K562 (cell line): ENCODE measurements at regions not wholly inside any gene's neighbourhood (a gene's known extent, or its start where the extent isn't known, plus 50 kb on each side); places are given as distances from the start of the nearest gene placed in this dataset.

Experiments used
- ATAC-seq: fragments of 200-7000 bp; cut with Tn5 transposase; 3 replicates; pipeline ENCODE4 v1.9.1; 2020; ENCODE audit warnings: moderate library complexity
- BruUV-seq: library from RNA; stranded (reverse); fragments of 400-500 nt; replicated peaks from 2 replicates; lab custom pipeline; 2021; lab: Mats Ljungman, UMichigan
- CTCF ChIA-PET: fragments of 300-600 bp; formaldehyde crosslinking; extraction: SDS; loops from one replicate; lab custom pipeline; 2021; ENCODE audit warnings: low intra/inter-chr PET ratio; lab: Yijun Ruan, JAX
- POLR2A ChIA-PET: fragments of 300-600, 350-650 bp; sonication (Branson Sonifier 250); formaldehyde crosslinking; extraction: SDS; loops from one replicate; lab custom pipeline; 2021; ENCODE audit warnings: antibody characterized with exemption, inconsistent platforms; lab: Yijun Ruan, JAX
- DNase-seq, 4 experiments: peaks; one replicate each; pipeline versions ENCODE4 v3.0.0 to v3.0.0-alpha.2; 2011 to 2018; ENCODE audit warnings: low spot score in 3 of 4, mixed read lengths in 3 of 4; ENCODE audit errors: extremely low read depth in 1 of 4
- FAIRE-seq: peaks from 2 replicates; lab custom pipeline; 2011; peaks lifted over from hg19 to GRCh38; lab: Jason Lieb, UNC
- H2AFZ ChIP-seq: 2 replicates; pipeline ENCODE4 v1.6.0; 2011; ENCODE audit warnings: low read depth, low read length, control low read depth, inconsistent platforms
- H3K27ac ChIP-seq: fragments of 200-600 bp; 3 replicates; pipeline ENCODE4 v1.8.0; 2011; ENCODE audit warnings: low read depth, mild to moderate bottlenecking, control low read depth, inconsistent platforms, low read length, moderate library complexity, mixed read lengths; ENCODE audit errors: extremely low read depth
- H3K27me3 ChIP-seq, 2 experiments: fragments of 300-600 bp in 1 of 2; 2 replicates in 1 of 2; 3 replicates in 1 of 2; pipeline versions ENCODE4 v1.6.0 to v1.8.0; 2011; ENCODE audit warnings: inconsistent platforms in 2 of 2, low read length in 2 of 2, mild to moderate bottlenecking in 1 of 2, mixed read lengths in 1 of 2, moderate library complexity in 1 of 2; ENCODE audit not compliant: control insufficient read depth in 2 of 2, insufficient read depth in 2 of 2
- H3K36me3 ChIP-seq: fragments of 300-600 bp; 3 replicates; pipeline ENCODE4 v1.8.0; 2011; ENCODE audit warnings: mild to moderate bottlenecking, low read length, inconsistent platforms; ENCODE audit not compliant: control insufficient read depth, insufficient read depth
- H3K4me1 ChIP-seq, 2 experiments: fragments of 200-600 bp in 1 of 2; replicated peaks in 1 of 2; 2 replicates in 1 of 2; 3 replicates in 1 of 2; pipeline versions ENCODE4 v1.5.1 to v1.8.0; 2011; ENCODE audit warnings: inconsistent platforms in 2 of 2, low read length in 2 of 2, mild to moderate bottlenecking in 1 of 2, mixed read lengths in 1 of 2, moderate library complexity in 1 of 2; ENCODE audit not compliant: control insufficient read depth in 2 of 2, insufficient read depth in 2 of 2
- H3K4me2 ChIP-seq: 2 replicates; pipeline ENCODE4 v1.6.1; 2011; ENCODE audit warnings: low read length, control low read depth, inconsistent platforms, mixed read lengths; ENCODE audit not compliant: insufficient read depth
- H3K4me3 ChIP-seq: fragments of 200-600 bp; sonication (generic), shearing (Covaris generic); 2 replicates; pipeline ENCODE4 v1.5.1; 2016; ENCODE audit warnings: control low read depth, inconsistent platforms
- H3K79me2 ChIP-seq: fragments of 200-600 bp; 3 replicates; pipeline ENCODE4 v1.8.0; 2011; ENCODE audit warnings: low read length, inconsistent platforms; ENCODE audit not compliant: control insufficient read depth, insufficient read depth
- H3K9ac ChIP-seq, 2 experiments: 2 replicates each; pipeline versions ENCODE4 v1.6.0 to v1.6.1; 2011; ENCODE audit warnings: low read depth in 2 of 2, low read length in 2 of 2, control low read depth in 1 of 2, inconsistent platforms in 1 of 2, mild to moderate bottlenecking in 1 of 2, mixed read lengths in 1 of 2; ENCODE audit not compliant: insufficient read depth in 1 of 2
- H3K9me1 ChIP-seq: one replicate; pipeline ENCODE4 v1.6.0; 2011; ENCODE audit warnings: inconsistent platforms, mild to moderate bottlenecking, low read length, moderate library complexity; ENCODE audit not compliant: control insufficient read depth, insufficient read depth
- H3K9me3 ChIP-seq: replicated peaks from 2 replicates; pipeline ENCODE4 v1.5.1; 2011; ENCODE audit warnings: low read depth, low read length, inconsistent platforms; ENCODE audit not compliant: control insufficient read depth, insufficient read depth
- H4K20me1 ChIP-seq: replicated peaks from 2 replicates; pipeline ENCODE4 v1.6.1; 2011; ENCODE audit warnings: low read length, inconsistent platforms, mixed read lengths; ENCODE audit not compliant: control insufficient read depth, insufficient read depth
- ARID2 ChIP-seq: fragments of 450-650 bp; IDR thresholded peaks from 2 replicates; pipeline ENCODE4 v1.6.1; 2017; ENCODE audit warnings: antibody characterized with exemption, mild to moderate bottlenecking
- CTBP1 ChIP-seq: fragments of 450-650 bp; IDR thresholded peaks from 2 replicates; pipeline ENCODE4 v1.6.1; 2016; ENCODE audit warnings: borderline replicate concordance
- ETV6 ChIP-seq, 3 experiments: fragments of 150-350 bp in 1 of 3; sonication (generic) in 1 of 3; formaldehyde crosslinking in 1 of 3; IDR thresholded peaks; 2 replicates each; pipeline versions ENCODE4 v1.6.1 to v1.8.0; 2014 to 2022; ENCODE audit warnings: borderline replicate concordance in 2 of 3, low read depth in 2 of 3, antibody characterized with exemption in 1 of 3, low read length in 1 of 3, mild to moderate bottlenecking in 1 of 3, missing genetic modification reagents in 1 of 3
- FOXJ2 ChIP-seq: fragments of 200-800 bp; sonication (Bioruptor generic); IDR thresholded peaks from 2 replicates; pipeline ENCODE4 v1.6.1; 2016; ENCODE audit warnings: missing genetic modification characterization, missing compliant biosample characterization
- ILK ChIP-seq: fragments of 450-650 bp; IDR thresholded peaks from 2 replicates; pipeline ENCODE4 v1.6.1; 2016; ENCODE audit warnings: missing genetic modification characterization, low read depth, mild to moderate bottlenecking, missing compliant biosample characterization, moderate library complexity, borderline replicate concordance
- SRSF9 ChIP-seq: fragments of 200-400 bp; formaldehyde crosslinking; IDR thresholded peaks from 2 replicates; pipeline ENCODE4 v1.6.1; 2017; ENCODE audit warnings: low read depth, low read length, borderline replicate concordance
- WGBS: fragments of 100-300 bp; shearing (Covaris generic); methylation state at CpG from one replicate; pipeline ENCODE4 v1.1.6; 2016; ENCODE audit warnings: low coverage, mixed read lengths; ENCODE audit not compliant: insufficient coverage; ENCODE audit errors: missing lambda C conversion rate; 5-methylcytosine and 5-hydroxymethylcytosine counted together
- in situ Hi-C: fragments of 300-500 bp; cut with MboI; formaldehyde crosslinking; loops from 4 replicates; pipeline ENCODE4 v1.15.0; 2018; ENCODE audit warnings: inconsistent platforms, mixed read lengths
- intact Hi-C: fragments of 100-400 bp; cut with micrococcal nuclease; formaldehyde crosslinking; loops from 2 replicates; pipeline ENCODE4 v1.14.2; 2022
- TF ChIP-seq, protein P1 (sequence below): fragments of 200-600 bp; sonication (generic); IDR thresholded peaks from one replicate; pipeline ENCODE4 v1.6.1; 2012; ENCODE audit warnings: mild to moderate bottlenecking, low read depth, low read length, inconsistent platforms
- TF ChIP-seq, protein P2 (sequence below): fragments of 250-450 bp; sonication (Bioruptor Pico); IDR thresholded peaks from 2 replicates; pipeline ENCODE4 v1.8.0; 2022; ENCODE audit warnings: inconsistent platforms

DNA sequence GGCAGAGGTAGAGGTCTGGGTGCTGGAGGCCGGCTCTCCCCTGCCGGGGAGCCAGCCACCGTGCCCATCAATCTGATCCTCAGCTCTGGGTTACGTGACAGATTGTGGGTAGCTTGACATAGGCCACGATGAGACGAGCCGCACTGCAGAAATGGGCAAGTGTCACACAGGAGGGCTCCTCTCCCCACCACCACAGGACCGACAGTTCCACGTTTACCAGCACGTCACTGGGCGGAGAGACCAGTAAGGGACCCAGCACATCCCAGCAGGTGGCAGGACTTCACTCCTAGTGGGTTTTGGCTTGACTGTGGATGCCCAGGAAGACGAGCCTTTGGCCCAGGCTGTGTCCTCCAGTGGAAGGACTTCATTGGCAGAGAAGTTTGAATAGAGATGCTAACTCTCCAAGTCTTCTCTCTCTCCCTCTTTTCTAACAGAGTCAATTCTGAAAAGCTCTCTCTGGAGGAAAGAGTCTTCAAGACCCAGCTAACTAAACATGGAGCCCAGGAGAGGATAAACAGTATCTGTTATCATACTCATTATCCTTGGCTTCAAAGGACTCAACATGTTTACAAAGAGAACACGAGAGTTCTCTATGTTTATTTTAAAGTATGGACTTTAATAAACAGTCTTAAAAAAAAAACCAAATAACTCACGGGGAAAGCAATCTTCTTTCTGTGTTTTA is 129.3 kb upstream of the JCAD start:
- Histone ChIP-seq H3K4me2 (no peak overlapping the region), H3K79me2 (no peaks in the 10 kb centered on the region), H2AFZ (no peak overlapping the region), H3K27me3 (peaks cover 8 to 24% of the 10 kb centered on the region in 2 experiments; a peak in 4 of 5 replicates), H3K9me1 (no peaks in the 10 kb centered on the region), H3K27ac (no peak overlapping the region), H3K9ac (no peak overlapping the region), H3K9me3 (no peaks in the 10 kb centered on the region), H3K36me3 (no peaks in the 10 kb centered on the region), H3K4me3 (no peak overlapping the region), H4K20me1 (no peaks in the 10 kb centered on the region), H3K4me1 (peaks cover 9% of the 10 kb centered on the region in 2 experiments; a peak in 3 of 5 replicates)
- FAIRE-seq (no peak), ATAC-seq (no peak), DNase-seq (no peak)
- CTCF ChIA-PET: no interaction called here
- POLR2A ChIA-PET: interaction anchor here (0.6 kb wide), 1 partner anchor 176 kb away, joined by 3 read pairs; no protein-coding TSS in a partner anchor
- no peak for TF ChIP-seq ETV6 (IDR thresholded peaks at IDR 0.05; ENCODE audit: borderline replicate concordance in 1 of 2, low read depth in 2 of 2, low read length in 1 of 2)
- TF ChIP-seq ETV6 (CRISPR knock-in tag; IDR thresholded peaks at IDR 0.05; ENCODE audit: borderline replicate concordance): no peak
- no peak for TF ChIP-seq FOXJ2 (tag)
- no peak for TF ChIP-seq ILK (tag)
- TF ChIP-seq, protein P1, sequence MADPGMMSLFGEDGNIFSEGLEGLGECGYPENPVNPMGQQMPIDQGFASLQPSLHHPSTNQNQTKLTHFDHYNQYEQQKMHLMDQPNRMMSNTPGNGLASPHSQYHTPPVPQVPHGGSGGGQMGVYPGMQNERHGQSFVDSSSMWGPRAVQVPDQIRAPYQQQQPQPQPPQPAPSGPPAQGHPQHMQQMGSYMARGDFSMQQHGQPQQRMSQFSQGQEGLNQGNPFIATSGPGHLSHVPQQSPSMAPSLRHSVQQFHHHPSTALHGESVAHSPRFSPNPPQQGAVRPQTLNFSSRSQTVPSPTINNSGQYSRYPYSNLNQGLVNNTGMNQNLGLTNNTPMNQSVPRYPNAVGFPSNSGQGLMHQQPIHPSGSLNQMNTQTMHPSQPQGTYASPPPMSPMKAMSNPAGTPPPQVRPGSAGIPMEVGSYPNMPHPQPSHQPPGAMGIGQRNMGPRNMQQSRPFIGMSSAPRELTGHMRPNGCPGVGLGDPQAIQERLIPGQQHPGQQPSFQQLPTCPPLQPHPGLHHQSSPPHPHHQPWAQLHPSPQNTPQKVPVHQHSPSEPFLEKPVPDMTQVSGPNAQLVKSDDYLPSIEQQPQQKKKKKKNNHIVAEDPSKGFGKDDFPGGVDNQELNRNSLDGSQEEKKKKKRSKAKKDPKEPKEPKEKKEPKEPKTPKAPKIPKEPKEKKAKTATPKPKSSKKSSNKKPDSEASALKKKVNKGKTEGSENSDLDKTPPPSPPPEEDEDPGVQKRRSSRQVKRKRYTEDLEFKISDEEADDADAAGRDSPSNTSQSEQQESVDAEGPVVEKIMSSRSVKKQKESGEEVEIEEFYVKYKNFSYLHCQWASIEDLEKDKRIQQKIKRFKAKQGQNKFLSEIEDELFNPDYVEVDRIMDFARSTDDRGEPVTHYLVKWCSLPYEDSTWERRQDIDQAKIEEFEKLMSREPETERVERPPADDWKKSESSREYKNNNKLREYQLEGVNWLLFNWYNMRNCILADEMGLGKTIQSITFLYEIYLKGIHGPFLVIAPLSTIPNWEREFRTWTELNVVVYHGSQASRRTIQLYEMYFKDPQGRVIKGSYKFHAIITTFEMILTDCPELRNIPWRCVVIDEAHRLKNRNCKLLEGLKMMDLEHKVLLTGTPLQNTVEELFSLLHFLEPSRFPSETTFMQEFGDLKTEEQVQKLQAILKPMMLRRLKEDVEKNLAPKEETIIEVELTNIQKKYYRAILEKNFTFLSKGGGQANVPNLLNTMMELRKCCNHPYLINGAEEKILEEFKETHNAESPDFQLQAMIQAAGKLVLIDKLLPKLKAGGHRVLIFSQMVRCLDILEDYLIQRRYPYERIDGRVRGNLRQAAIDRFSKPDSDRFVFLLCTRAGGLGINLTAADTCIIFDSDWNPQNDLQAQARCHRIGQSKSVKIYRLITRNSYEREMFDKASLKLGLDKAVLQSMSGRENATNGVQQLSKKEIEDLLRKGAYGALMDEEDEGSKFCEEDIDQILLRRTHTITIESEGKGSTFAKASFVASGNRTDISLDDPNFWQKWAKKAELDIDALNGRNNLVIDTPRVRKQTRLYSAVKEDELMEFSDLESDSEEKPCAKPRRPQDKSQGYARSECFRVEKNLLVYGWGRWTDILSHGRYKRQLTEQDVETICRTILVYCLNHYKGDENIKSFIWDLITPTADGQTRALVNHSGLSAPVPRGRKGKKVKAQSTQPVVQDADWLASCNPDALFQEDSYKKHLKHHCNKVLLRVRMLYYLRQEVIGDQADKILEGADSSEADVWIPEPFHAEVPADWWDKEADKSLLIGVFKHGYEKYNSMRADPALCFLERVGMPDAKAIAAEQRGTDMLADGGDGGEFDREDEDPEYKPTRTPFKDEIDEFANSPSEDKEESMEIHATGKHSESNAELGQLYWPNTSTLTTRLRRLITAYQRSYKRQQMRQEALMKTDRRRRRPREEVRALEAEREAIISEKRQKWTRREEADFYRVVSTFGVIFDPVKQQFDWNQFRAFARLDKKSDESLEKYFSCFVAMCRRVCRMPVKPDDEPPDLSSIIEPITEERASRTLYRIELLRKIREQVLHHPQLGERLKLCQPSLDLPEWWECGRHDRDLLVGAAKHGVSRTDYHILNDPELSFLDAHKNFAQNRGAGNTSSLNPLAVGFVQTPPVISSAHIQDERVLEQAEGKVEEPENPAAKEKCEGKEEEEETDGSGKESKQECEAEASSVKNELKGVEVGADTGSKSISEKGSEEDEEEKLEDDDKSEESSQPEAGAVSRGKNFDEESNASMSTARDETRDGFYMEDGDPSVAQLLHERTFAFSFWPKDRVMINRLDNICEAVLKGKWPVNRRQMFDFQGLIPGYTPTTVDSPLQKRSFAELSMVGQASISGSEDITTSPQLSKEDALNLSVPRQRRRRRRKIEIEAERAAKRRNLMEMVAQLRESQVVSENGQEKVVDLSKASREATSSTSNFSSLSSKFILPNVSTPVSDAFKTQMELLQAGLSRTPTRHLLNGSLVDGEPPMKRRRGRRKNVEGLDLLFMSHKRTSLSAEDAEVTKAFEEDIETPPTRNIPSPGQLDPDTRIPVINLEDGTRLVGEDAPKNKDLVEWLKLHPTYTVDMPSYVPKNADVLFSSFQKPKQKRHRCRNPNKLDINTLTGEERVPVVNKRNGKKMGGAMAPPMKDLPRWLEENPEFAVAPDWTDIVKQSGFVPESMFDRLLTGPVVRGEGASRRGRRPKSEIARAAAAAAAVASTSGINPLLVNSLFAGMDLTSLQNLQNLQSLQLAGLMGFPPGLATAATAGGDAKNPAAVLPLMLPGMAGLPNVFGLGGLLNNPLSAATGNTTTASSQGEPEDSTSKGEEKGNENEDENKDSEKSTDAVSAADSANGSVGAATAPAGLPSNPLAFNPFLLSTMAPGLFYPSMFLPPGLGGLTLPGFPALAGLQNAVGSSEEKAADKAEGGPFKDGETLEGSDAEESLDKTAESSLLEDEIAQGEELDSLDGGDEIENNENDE: no peak
- no peak for TF ChIP-seq CTBP1
- TF ChIP-seq, protein P2, sequence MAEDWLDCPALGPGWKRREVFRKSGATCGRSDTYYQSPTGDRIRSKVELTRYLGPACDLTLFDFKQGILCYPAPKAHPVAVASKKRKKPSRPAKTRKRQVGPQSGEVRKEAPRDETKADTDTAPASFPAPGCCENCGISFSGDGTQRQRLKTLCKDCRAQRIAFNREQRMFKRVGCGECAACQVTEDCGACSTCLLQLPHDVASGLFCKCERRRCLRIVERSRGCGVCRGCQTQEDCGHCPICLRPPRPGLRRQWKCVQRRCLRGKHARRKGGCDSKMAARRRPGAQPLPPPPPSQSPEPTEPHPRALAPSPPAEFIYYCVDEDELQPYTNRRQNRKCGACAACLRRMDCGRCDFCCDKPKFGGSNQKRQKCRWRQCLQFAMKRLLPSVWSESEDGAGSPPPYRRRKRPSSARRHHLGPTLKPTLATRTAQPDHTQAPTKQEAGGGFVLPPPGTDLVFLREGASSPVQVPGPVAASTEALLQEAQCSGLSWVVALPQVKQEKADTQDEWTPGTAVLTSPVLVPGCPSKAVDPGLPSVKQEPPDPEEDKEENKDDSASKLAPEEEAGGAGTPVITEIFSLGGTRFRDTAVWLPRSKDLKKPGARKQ: no peak
- TF ChIP-seq SRSF9: no peak
- no peak for TF ChIP-seq ARID2
- BruUV-seq: no TSS peak
- in situ Hi-C loops: no loop called here
- 35% methylated on average over 13 of the region's 14 CpGs for WGBS
- intact Hi-C loops: loop anchor here (10.0 kb wide), 1 partner anchor 174 kb away; no protein-coding TSS in a partner anchor
